ENCODE measurements at regions not wholly inside any gene's neighbourhood (a gene's known extent, or its start where the extent isn't known, plus 50 kb on each side); places are given as distances from the start of the nearest gene placed in this dataset.

DNA sequence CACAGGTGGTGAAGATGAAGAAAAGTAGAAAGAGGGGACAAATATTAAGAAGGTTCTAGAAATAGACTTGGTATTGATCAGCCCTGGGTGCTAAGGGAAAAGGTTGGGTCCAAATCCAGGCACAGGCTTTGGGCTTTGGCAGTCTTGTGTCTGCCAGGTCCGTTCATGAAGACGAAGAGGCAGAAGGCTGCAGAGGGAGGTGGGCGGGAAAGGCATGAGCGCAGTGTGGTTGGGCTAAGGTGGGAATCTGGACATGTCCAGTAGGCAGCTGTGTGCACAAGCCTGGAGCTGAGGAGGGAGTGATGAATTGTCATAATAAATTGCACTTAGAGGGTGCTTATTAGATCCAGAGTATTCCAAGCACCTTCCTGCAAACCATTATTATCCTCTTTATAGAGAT, 105.7 kb upstream of the TEX51 start:
- no peak for DNase-seq (ENCODE audit: low read depth, low spot score)
- Histone ChIP-seq H3K4me1 (ENCODE audit: control insufficient read depth, insufficient read depth, low read length) (no peaks in the 10 kb centered on the region), H3K4me3 (ENCODE audit: low read length) (no peak overlapping the region), H3K36me3 (ENCODE audit: control insufficient read depth, insufficient read depth, low read length) (no peaks in the 10 kb centered on the region), H3K9me3 (ENCODE audit: control insufficient read depth, insufficient read depth, low read length) (no peaks in the 10 kb centered on the region), H3K27me3 (ENCODE audit: control insufficient read depth, insufficient read depth, low read length) (no peaks in the 10 kb centered on the region), H3K27ac (ENCODE audit: low read length) (no peak overlapping the region)
- WGBS (ENCODE audit: insufficient coverage, insufficient read length), result no CpG with 5 or more reads among the region's 4 CpGs

DNA sequence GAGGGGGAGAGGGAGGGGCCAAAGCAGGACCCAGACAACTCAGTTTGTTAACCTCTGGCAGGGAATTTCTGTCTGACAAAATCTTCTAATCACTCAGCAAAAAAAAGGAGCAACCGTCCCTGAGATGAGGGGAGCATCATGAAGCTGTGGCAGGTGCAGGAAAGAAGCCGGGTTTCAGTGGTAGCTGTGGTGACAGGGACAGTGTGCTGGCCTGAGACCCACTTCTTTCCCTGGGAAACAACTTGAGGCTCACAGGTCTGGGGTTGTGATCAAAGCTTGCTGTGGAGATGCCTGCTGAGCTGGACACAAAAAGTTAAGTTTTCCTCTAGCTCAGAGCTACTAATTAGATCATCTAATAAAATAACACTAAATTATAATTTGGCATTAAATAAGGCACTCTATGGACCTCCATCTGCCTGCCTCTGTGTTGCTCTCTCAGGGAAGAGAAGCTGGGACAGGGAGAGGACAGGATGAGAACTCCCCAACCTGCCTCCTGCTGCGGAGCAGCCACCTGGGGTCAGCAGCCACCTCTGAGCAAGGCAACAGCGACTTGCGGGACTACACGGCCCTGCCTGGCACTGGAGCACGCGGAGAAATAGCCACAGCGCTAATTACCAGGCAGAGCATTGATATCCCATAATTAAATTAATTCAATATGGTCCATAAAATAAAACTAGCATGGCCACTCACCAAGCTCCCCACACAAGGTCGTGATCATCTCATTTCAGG, 104.6 kb upstream of the TEX51 start:
- H3K36me3 ChIP-seq (ENCODE audit: control insufficient read depth, insufficient read depth, low read length), result no peaks in the 10 kb centered on the region
- H3K9me3 ChIP-seq (ENCODE audit: control insufficient read depth, insufficient read depth, low read length), result no peaks in the 10 kb centered on the region
- no peaks in the 10 kb centered on the region for H3K27me3 ChIP-seq (ENCODE audit: control insufficient read depth, insufficient read depth, low read length)
- no peak for DNase-seq (ENCODE audit: low read depth, low spot score)
- no peak overlapping the region for H3K4me3 ChIP-seq (ENCODE audit: low read length)
- H3K27ac ChIP-seq (ENCODE audit: low read length), result no peak overlapping the region
- no CpG with 5 or more reads among the region's 10 CpGs for WGBS (ENCODE audit: insufficient coverage, insufficient read length)
- H3K4me1 ChIP-seq (ENCODE audit: control insufficient read depth, insufficient read depth, low read length), result no peaks in the 10 kb centered on the region

DNA sequence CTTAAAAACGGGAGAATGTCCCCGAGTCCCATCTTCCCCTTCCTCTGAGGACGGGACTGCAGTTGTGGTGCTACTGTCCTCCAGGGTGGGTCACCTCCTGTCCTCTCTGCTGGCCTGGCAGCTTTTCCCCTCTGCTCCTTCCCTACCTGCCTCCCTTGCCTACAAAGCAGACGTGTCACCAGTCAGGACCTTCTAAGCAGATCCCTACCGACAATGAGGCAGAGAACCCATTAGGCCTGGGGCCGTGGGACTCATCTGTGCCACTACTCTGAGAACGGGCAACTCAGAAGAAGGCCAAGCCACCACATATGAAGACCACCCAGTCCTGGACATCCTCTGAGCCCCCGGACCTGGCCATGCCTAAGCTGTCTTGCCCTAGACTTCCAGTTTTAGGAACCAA, 103.0 kb upstream of the TEX51 start:
- Histone ChIP-seq H3K27me3 (ENCODE audit: control insufficient read depth, insufficient read depth, low read length) (no peaks in the 10 kb centered on the region), H3K27ac (ENCODE audit: low read length) (no peak overlapping the region), H3K4me3 (ENCODE audit: low read length) (no peak overlapping the region), H3K36me3 (ENCODE audit: control insufficient read depth, insufficient read depth, low read length) (no peaks in the 10 kb centered on the region), H3K4me1 (ENCODE audit: control insufficient read depth, insufficient read depth, low read length) (no peaks in the 10 kb centered on the region), H3K9me3 (ENCODE audit: control insufficient read depth, insufficient read depth, low read length) (no peaks in the 10 kb centered on the region)
- DNase-seq (ENCODE audit: low read depth, low spot score), result no peak
- no CpG with 5 or more reads among the region's 8 CpGs for WGBS (ENCODE audit: insufficient coverage, insufficient read length)

DNA sequence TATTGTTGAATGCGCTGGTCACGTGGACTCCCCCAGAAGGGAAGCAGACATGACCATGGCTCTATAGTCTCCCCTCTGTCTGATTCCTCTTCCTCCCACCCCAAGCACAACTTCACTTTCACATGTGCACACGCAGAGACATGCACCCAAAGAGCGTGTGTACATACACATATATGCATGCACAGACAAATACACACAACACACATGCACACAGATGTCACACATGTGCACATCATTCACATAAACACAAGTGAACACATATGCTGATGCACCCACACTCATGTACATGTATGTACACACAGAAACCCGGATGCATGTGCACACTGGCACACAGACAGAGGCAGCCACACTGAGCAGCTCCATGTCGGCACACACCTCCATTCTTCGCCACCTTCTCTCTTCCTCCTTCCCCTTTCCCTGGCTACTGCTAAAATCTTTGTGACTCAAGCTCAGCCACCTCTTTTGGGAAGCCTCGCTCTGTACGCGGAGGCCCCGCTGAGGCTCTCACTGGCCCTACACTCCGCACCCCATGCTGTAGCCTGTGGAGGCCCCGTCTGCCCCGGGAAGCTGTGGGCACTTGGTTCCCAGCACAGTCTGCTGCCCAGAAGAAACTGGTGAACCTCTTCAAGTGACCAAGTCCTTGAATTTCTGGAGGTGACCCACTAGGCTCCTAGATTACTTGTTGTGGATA, 101.6 kb upstream of the TEX51 start:
- no peak overlapping the region for H3K4me3 ChIP-seq (ENCODE audit: low read length)

DNA sequence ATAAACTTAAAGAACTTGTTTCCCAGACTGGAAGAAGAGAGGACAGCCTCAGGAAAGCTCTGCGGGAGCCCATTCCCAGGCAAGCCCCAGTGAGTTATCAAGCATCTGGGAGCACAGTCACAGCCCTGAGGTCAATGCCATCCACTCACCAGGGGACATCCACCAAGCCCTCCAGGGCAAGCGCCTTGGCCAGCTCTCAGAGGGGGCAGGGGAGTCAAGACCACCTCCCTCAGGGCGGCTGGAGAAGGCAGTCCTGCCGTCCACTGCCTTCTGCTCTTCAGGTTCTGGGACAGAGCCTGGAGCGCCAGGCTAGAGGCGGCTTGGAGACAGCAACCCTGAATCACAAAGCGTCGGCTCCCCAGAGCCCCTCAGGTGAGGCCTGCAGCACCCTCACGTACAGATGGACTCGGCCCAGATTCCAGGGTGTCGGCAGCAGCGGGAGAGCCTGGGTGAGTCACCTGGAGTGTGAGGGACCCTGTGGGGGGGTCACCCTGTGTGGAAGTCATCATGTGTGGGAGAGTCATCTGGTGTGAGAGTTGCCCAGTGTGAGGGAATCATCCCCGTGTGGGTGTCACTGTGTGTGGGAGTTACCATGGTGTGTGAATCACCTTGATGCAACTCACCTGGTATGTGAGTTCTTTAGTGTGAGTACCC, 100.9 kb upstream of the TEX51 start:
- H3K27ac ChIP-seq (ENCODE audit: low read length), result no peak overlapping the region
- no CpG with 5 or more reads among the region's 13 CpGs for WGBS (ENCODE audit: insufficient coverage, insufficient read length)
- H3K4me1 ChIP-seq (ENCODE audit: control insufficient read depth, insufficient read depth, low read length), result no peaks in the 10 kb centered on the region
- no peak overlapping the region for H3K4me3 ChIP-seq (ENCODE audit: low read length)
- DNase-seq (ENCODE audit: low read depth, low spot score), result no peak
- no peaks in the 10 kb centered on the region for H3K27me3 ChIP-seq (ENCODE audit: control insufficient read depth, insufficient read depth, low read length)
- H3K36me3 ChIP-seq (ENCODE audit: control insufficient read depth, insufficient read depth, low read length), result no peaks in the 10 kb centered on the region
- no peaks in the 10 kb centered on the region for H3K9me3 ChIP-seq (ENCODE audit: control insufficient read depth, insufficient read depth, low read length)

More for the DNA sequence above, 101.6 kb upstream of the TEX51 start:
- Histone ChIP-seq H3K4me1 (ENCODE audit: control insufficient read depth, insufficient read depth, low read length) (no peaks in the 10 kb centered on the region), H3K27me3 (ENCODE audit: control insufficient read depth, insufficient read depth, low read length) (no peaks in the 10 kb centered on the region), H3K36me3 (ENCODE audit: control insufficient read depth, insufficient read depth, low read length) (no peaks in the 10 kb centered on the region), H3K9me3 (ENCODE audit: control insufficient read depth, insufficient read depth, low read length) (no peaks in the 10 kb centered on the region), H3K27ac (ENCODE audit: low read length) (no peak overlapping the region)
- DNase-seq (ENCODE audit: low read depth, low spot score), result no peak
- WGBS (ENCODE audit: insufficient coverage, insufficient read length), result no CpG with 5 or more reads among the region's 14 CpGs

DNA sequence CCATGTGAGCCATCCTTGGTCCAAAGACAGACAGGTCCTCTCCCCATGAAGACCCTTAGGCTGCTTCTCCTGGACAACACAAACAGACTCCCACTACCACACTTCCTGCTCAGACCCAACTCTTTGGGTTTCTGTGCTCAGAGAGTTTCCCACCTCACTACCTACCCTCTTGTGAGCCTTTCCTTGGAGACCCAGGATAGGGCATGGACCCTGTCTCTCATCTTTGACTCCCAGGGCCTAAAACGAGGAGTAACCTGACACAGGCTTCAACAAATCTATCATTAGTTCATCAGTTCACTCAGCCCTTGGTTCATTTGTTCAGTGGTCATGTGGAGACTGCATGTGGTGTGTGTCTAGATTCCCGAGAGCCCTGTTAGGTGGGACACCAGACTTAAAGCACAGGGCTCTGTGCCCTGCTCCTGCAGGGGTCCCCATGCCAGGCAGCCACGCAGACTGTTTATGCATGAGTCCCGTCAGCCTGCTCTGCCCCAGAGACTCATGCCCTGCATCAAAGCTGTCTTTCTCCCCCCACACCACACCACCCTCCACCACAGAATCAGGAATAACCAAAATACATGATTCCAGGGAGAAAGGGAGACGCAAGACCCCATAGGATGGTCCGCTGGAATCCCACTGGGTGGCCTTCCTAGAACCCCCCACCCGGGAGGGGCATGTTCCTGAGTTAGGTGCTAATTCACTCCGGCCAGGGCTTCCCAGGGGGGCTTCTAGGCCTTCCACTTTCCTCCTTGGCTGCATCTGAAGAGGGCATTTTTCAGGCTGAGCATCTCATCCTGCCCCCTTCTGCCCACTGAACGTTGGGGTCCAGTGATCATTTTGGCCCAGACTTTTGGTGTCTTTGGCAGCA, 100.2 kb upstream of the TEX51 start:
- H3K4me3 ChIP-seq (ENCODE audit: low read length), result no peak overlapping the region
- no CpG with 5 or more reads among the region's 9 CpGs for WGBS (ENCODE audit: insufficient coverage, insufficient read length)
- no peaks in the 10 kb centered on the region for H3K4me1 ChIP-seq (ENCODE audit: control insufficient read depth, insufficient read depth, low read length)
- no peaks in the 10 kb centered on the region for H3K27me3 ChIP-seq (ENCODE audit: control insufficient read depth, insufficient read depth, low read length)
- DNase-seq (ENCODE audit: low read depth, low spot score), result no peak
- no peaks in the 10 kb centered on the region for H3K9me3 ChIP-seq (ENCODE audit: control insufficient read depth, insufficient read depth, low read length)
- no peak overlapping the region for H3K27ac ChIP-seq (ENCODE audit: low read length)
- H3K36me3 ChIP-seq (ENCODE audit: control insufficient read depth, insufficient read depth, low read length), result no peaks in the 10 kb centered on the region

DNA sequence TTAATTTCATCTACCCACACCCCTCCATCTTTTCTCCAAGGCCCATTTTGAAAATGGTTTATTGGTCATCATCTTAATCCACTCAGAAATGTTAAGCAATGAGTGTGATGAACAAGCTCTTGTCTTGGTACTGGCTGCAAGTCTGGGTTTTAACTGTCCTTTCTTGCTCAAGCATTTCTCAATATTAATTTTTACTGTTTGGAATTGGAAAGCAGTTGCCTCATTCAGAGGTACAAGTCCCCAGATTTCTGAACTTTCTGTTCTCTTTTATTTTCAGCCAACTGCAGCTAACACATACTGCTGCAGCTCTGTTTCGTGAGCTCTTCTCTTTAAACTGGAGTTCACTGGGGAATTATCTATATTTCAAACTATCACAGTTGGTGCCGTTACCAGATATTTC, 99.4 kb upstream of the TEX51 start:
- Histone ChIP-seq H3K4me1 (ENCODE audit: control insufficient read depth, insufficient read depth, low read length) (no peaks in the 10 kb centered on the region), H3K36me3 (ENCODE audit: control insufficient read depth, insufficient read depth, low read length) (no peaks in the 10 kb centered on the region), H3K9me3 (ENCODE audit: control insufficient read depth, insufficient read depth, low read length) (no peaks in the 10 kb centered on the region), H3K4me3 (ENCODE audit: low read length) (no peak overlapping the region), H3K27ac (ENCODE audit: low read length) (no peak overlapping the region), H3K27me3 (ENCODE audit: control insufficient read depth, insufficient read depth, low read length) (no peaks in the 10 kb centered on the region)
- no CpG with 5 or more reads among the region's 2 CpGs for WGBS (ENCODE audit: insufficient coverage, insufficient read length)
- DNase-seq (ENCODE audit: low read depth, low spot score), result no peak

DNA sequence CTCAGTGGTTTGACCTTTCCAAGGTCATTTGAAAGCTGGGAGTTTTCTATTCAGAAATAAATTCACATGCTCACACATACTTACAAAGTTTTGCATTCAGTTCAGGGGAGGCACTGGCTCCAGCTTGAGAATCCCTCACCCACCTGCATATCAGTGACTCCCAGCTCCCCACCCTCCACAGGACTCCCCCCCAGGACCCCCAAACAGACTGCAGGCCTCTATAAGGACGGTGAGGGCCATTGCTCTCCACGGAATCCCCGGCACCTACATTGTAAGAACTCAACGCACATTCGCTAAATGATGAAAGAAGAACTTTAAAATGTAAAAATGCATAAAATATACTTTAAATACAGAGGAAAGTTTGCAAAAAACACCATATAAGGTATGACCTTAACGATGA, 97.2 kb upstream of the TEX51 start:
- no CpG with 5 or more reads among the region's 6 CpGs for WGBS (ENCODE audit: insufficient coverage, insufficient read length)
- no peaks in the 10 kb centered on the region for H3K9me3 ChIP-seq (ENCODE audit: control insufficient read depth, insufficient read depth, low read length)
- H3K27me3 ChIP-seq (ENCODE audit: control insufficient read depth, insufficient read depth, low read length), result no peaks in the 10 kb centered on the region
- no peak overlapping the region for H3K4me3 ChIP-seq (ENCODE audit: low read length)
- H3K36me3 ChIP-seq (ENCODE audit: control insufficient read depth, insufficient read depth, low read length), result no peaks in the 10 kb centered on the region
- H3K27ac ChIP-seq (ENCODE audit: low read length), result no peak overlapping the region
- no peaks in the 10 kb centered on the region for H3K4me1 ChIP-seq (ENCODE audit: control insufficient read depth, insufficient read depth, low read length)
- DNase-seq (ENCODE audit: low read depth, low spot score), result no peak

DNA sequence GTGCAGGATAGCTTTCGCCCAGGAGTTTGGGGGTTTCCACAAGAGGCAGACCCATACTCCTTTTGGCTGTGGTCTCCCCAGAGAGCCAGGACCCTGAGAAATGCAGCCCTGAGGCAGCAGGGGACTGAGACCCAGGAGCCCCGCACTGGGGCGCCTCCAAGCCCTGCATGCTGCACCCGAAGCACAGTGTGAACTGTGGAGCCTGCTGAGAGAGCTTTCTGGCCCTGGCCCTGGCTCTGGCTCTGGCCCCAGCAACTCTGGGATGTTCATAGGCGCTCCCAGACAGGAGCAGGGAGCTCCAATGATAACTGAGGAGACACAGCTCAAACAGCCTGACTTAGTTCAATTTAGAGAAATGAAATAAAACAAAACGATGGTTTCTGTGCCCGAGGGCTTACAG, 96.4 kb upstream of the TEX51 start:
- no peaks in the 10 kb centered on the region for H3K36me3 ChIP-seq (ENCODE audit: control insufficient read depth, insufficient read depth, low read length)
- H3K27me3 ChIP-seq (ENCODE audit: control insufficient read depth, insufficient read depth, low read length), result no peaks in the 10 kb centered on the region
- DNase-seq (ENCODE audit: low read depth, low spot score), result no peak
- H3K4me1 ChIP-seq (ENCODE audit: control insufficient read depth, insufficient read depth, low read length), result no peaks in the 10 kb centered on the region
- H3K4me3 ChIP-seq (ENCODE audit: low read length), result no peak overlapping the region
- no peak overlapping the region for H3K27ac ChIP-seq (ENCODE audit: low read length)
- H3K9me3 ChIP-seq (ENCODE audit: control insufficient read depth, insufficient read depth, low read length), result no peaks in the 10 kb centered on the region
- no CpG with 5 or more reads among the region's 7 CpGs for WGBS (ENCODE audit: insufficient coverage, insufficient read length)

DNA sequence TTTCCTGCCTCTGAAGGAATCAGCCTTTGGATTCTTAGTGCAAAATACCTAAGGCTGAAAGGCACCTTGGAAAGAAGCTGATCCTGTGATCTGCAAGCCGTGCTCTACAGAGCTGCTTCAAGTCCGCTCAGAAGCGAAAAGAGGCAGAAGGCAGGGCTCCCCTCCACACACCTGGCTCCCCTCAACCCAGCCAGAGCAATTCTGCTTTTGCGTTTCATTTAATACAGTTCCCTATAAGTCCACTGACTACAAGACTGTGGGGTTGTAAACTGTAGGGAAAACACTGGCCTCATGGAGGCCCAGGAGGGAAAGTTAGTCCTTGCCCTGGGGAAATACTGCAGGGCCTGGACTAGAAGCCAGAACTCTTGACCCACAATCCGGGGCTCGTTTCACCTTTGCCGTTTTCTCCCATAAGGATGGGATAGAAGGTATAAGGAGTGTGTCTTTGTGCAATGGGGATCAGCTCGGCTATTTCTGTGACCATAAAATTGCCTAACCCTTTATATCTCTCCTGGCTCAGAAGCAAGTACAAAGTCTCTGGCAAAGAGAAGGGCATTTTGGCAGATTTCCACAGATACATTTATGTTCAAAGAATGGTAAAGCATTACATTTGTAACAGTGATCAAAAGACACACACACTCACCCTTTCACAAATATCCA, 95.8 kb upstream of the TEX51 start:
- Histone ChIP-seq H3K4me3 (ENCODE audit: low read length) (no peak overlapping the region), H3K9me3 (ENCODE audit: control insufficient read depth, insufficient read depth, low read length) (no peaks in the 10 kb centered on the region), H3K4me1 (ENCODE audit: control insufficient read depth, insufficient read depth, low read length) (no peaks in the 10 kb centered on the region), H3K27me3 (ENCODE audit: control insufficient read depth, insufficient read depth, low read length) (no peaks in the 10 kb centered on the region), H3K36me3 (ENCODE audit: control insufficient read depth, insufficient read depth, low read length) (no peaks in the 10 kb centered on the region), H3K27ac (ENCODE audit: low read length) (no peak overlapping the region)
- no peak for DNase-seq (ENCODE audit: low read depth, low spot score)
- WGBS (ENCODE audit: insufficient coverage, insufficient read length), result no CpG with 5 or more reads among the region's 8 CpGs

Measured in iPS DF 6.9 (cell line).